ENCODE measurements at regions not wholly inside any gene's neighbourhood (a gene's known extent, or its start where the extent isn't known, plus 50 kb on each side); places are given as distances from the start of the nearest gene placed in this dataset.
"Not testable (repeated sequence)": the region's sequence is repeated elsewhere in the genome, so short reads cannot be mapped to it uniquely, and the experiment has no call there.

DNA sequence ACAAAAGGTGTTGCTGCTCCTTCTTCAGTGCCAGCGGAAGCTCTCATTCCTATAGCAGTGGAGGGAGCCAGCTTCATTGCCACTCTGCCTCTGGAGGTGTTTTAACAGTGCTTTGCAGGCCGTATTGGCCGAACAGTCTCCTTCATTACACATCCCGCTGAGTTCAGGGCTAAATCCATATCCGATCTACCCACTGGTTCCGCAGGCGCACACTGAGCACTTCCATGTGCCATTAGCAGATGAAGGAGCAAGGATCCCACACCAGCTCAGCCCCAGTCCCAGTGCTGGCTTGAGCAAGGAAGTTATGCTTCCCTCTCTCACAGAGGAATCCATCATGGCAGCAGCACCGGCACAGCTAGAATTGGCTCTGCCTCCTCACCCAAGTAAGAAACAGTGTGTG, 121.2 kb upstream of the IRX2 start:
- DNase-seq, result no peak

DNA sequence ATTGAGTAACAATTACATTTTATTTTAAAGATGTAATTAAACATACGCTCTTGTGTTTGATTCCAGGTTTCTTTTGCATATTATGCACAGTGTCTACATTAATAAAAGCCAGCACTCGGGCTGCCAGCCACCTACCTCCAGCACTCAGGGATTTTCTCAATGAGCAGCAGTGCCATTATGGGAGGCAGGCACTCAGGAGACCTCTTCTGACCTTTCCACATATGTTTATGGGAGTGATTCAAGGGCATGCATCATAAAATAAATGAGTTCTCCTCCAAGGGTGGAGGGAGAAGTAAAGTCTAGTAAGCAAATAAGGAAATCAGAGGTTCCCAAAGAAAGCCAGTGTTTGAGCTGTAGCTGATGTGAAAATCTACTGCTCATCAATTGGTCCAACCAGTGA, 119.8 kb upstream of the IRX2 start:
- no peak for DNase-seq

DNA sequence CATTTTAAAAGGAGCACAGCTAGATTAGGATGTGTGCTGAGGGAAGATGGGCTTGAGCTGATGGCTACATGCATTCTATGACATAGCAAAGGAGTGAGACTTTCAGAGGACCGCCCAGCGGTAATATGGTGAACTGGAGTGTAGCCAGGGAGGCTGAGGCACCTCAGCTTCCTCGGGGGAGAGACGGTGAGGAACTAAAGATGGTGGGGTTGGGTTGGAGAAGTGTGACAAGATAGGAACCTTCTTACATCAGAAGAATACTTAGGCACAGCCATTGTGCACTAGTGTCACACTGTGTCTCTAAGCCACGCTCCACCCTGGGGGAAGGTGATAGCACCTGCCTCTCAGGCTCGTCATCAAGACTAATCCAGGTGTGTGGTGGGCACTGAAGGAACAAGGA, 118.0 kb upstream of the IRX2 start:
- DNase-seq, result no peak

DNA sequence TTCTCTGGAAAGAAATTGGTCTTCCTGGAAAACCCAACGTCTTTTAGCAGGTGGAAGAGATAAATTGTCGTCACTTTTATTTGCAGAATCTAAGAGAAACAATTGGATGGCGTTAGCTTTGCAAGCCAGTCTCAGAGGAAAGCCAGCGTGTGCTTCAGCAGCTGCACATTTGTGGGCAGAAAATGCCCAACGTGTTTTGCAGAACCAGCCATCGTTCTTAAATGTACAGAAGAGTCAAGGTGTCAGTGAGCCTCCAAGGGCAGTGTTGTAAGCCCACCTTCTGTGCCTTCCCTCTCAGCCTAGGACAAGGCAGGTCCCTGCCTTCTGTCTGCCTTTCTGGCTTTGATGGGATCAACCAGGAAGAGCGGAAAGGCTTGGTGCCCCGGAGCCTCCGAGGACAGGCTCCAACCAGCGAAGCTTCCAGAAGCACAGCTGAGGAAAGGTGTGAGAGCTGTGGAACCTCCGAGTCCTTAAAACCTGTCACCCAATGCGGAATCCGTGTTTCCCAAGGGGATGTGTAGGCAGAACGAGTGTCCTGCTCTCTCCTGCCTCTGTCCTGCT, 116.0 kb upstream of the IRX2 start:
- DNase-seq, result no peak

DNA sequence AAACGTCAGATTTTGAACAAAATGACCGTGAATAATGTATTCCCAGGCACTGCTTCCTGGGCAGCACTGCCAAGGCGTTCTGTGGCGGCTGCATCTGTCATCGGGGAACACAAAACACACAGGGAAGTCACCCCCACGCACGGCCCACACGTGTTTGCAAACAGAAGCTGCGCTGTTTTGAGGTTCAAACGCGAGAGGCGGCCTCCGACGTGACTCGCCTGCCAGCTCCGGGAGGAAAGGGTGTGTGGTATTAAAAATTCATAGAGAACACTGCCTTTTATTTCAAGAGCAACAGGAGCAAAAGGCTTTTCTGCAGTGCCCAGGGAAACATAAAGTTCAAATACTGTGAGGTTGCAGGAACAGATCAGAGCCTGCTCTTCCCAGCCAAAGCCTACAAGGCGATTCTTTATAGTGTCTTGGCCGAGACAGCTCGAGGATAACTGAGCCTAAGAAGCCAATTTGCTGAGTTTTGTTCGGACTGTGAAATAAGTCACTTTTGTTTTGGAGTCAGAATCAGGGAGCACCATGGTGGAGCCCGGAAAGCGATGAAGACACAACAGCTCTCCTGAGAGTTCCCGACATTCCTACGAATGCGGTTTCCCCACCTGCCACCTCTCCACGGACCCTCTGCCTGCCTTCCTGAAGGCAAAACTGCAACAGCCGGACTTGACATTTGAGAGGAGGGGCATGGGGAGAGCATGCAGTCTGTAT, 115.3 kb upstream of the IRX2 start:
- no peak for DNase-seq

DNA sequence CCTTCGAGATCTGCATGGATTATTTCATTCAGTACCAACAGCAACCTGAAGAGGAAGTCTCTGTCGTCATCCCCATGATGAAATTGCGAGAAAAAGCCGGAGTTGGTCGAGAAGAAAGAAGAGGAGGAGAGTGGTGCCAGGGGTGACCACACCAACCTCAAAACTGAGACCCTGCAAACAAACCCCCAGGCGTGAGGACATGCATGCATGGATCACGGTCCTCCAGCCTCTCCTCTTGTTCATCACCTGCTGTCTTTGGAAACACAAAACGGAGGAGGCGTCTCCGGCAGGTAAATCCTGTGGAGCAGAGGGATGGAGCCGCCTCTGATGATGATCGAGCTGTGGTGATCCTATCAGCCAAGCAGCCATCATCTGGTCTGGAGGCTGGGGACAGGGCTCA, 114.4 kb upstream of the IRX2 start:
- DNase-seq, result no peak

DNA sequence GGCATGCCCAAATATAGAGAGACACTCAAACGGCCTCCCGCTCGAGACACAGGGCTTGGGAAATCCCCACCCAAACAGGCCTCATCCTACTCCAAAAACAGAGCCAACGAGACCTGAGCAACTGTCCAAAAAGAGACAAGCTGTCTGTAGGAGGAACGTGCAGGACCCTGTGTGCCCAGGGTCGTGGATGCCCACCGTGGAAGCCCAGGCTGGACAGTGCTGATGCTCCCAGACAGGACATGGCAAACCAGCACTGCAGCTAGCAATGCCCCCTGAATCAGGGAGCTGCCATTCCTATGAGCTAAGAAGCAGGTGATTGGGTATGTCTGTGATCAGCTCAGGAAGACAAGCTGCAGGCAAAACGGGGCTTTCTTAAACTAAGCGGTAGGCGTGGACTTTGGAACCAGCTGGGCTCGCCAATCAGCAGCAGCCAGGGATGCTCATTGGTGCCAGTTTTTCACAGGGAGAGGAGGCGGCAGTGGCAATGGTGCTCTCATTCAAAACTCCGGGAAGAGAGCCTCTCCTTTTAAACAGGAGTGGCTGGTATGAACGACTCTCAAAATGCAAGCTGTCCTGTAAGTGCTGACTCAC, 113.1 kb upstream of the IRX2 start:
- DNase-seq, result no peak

DNA sequence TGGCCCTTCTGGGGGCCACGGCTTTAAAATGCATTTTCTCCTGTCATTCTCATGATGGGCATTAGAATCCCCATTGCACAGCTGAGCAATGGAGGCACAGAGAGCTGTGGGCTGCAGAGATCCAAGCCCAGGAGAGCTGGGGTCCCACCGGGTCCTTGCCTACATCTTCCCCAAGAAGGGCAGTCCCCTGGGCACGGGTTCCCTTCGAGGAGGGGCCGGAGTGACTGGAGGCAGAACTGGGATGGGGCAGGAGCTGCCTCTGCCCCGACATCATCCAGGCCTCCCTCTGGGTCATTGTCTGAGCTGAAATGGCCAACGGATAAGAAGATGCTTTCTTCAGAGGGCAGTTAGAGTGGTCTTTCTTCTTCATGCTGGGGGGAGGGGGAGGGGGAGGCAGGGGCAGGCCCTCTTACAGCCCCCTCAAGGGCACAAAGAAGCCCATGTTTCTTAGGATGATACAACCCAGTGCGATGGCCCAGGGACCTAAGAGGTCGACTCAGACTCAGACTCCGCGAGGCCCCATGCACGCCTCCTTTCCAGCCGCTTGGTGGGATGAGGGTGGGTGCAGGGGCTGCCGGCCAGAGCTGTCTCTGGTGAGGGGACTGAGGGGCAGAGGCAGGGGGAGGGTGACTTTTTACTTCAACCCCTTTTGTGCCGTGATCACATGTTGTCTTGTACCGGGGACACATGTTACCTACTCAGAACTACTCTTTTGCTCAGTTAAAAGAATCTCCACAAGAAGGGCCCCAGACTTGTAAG, 112.4 kb upstream of the IRX2 start:
- no peak for DNase-seq

DNA sequence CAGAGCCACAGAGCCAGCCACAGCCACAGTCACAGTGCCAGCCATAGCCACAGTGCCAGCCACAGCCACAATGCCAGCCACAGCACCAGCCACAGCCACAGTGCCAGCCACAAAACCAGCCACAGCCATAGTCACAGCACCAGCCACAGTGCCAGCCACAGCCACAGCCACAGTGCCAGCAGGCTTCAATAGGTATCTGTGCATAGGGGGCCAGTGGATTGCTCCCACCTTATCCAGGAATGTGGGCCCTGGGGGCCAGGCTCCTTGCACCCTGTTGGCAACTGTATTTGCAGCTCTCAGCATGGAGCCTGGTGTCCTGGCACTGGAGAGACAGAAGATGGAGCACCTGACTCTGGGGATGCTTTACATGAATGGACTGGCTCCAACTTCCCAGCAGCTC, 111.7 kb upstream of the IRX2 start:
- no peak for DNase-seq

DNA sequence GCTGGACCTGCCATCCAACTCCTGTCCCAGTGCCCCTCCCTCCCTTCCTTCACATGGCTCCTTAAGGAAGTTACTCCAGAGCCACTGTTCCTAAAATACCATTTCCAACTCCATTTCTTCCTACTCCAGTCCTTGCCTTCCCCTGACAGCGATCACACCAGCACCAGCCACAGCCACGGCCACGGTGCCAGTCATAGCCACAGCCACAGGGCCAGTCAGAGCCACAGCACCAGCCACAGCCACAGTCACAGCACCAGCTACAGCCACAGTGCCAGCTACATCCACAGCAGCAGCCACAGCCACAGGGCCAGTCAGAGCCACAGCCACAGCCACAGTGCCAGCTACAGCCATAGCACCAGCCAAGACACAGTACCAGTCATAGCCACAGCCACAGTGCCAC, 110.7 kb upstream of the IRX2 start:
- not testable (repeated sequence) for DNase-seq

DNA sequence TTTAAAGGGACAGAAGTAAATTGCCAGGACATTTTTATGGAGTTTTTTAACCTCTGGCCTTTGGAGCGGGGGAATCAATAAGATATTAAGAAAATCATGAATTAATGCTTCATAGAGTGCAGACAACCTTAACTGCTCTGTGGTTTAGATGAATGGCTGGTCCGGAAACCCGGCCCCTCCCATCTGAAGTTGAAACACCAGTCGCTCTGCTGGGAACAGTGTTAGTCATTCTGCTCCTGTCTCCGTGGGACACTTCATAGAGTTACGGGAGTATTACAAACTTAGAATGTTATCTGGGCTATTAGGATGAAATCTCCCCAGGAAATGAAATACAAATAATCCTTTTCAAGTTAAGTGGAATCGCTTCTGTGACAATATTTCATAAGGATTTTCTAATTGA, 110.1 kb upstream of the IRX2 start:
- no peak for DNase-seq

DNA sequence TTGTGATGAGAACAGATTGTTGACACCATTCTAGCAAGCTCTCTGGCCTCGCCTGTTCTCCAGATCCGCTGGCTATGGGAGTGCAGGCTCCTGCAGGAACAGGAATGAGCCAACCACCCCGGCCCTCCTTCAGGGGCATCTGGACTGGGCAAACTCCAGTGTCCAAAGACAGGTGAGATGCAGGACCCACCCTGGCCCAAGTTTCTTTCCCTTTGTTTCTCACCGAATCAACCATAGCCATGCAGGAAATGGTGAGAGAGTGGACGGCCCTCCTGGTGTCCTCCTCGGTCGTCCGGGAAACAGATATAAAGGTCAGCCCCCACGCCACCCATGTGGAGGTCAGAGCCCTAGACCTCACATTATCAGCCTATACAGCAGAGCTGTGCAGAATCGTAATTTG, 108.6 kb upstream of the IRX2 start:
- no peak for DNase-seq

DNA sequence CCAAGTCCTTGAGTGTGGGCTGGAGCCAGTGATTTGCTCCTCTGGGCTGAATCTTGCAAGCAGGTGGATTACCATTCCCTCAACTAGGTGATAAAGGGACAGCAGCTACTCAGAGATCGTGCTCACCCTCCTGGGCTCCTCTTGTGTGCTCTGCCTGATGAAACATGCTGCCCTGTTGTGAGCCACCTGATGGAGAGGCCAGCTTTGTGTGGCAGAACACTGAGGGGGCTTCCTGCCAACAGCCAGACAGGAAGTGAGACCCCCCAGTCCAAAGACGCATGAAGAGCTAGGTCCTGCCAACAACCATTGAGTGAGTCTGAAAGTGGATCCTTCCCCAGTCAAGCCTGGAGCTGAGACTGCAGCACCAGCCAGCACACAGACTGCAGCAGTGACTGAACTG, 106.4 kb upstream of the IRX2 start:
- DNase-seq, result no peak

DNA sequence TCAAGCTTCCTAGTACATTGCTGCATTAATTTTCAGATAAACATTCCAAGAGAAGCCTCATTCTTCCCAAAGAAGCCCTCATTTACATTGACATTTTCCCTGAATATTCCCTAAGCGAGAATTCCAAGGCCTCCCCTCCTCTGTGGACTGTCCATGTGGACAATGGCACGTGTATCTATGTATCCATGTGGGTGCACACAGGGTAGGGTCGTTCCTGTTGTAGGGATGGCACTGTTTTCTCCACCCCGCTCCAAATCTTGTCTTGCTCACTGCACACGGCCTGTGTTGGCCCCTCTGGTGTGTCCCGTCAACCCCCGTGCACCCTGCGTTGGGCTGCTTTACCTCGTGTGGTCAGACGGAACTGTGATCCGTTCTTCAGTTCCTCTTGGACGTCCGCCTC, 104.7 kb upstream of the IRX2 start:
- no peak for DNase-seq

DNA sequence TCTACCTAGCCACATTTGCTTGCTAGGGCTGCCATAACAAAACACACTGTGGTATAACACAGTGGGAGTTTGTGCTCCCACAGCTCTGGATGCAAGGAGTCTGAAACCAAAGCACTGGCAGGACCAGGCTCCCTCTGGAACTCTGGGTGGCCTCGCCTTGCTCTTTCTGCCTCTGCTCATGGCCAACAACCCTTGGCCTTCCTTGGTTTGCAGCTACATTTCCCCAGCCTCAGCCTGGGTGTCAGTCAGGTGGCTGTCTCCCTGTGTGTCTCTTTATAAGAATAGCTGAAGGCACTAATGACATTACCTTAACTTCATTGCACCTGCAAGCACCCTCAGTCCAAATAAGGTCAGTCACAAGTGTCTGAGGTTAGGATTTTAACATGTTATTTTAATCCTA, 101.0 kb upstream of the IRX2 start:
- DNase-seq, result no peak

DNA sequence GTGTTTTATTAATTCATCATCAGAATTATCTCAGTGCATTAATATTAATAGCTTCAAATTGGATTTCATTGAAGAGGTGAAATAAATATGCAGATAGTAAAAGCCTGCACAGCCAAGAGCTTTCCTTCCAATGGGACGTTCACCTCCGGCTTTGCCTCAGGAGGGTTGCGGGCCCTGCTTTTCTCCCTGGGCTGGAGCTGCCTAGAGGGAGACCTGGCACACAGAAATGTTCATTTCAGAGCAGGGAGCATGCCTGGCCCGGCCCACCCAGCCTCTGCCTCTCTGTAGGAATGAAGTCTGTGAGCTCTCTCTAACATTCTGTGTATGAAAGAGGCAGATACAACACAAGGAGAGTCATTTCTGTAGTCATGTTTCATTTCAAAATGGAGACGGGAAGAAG, 100.4 kb upstream of the IRX2 start:
- DNase-seq, result no peak

DNA sequence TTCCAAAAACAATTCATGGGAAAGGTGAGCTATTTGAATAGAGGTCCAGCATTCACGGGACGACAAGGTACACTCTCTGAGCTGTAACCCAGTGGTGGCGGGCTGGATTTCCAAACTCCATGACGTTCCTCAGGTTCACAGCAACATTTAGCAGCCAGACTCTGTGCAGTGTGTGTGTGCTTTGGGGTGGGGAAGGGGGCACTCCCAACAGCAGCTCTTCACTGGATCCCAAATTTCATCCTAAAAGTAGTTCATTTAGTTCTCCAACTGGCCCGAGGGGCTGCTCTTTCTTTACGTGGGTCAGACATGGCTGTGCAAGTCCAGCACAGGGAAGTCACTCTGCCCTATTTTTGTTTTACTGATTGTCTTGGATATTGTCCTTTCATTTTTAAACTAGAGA, 98.0 kb upstream of the IRX2 start:
- no peak for DNase-seq

DNA sequence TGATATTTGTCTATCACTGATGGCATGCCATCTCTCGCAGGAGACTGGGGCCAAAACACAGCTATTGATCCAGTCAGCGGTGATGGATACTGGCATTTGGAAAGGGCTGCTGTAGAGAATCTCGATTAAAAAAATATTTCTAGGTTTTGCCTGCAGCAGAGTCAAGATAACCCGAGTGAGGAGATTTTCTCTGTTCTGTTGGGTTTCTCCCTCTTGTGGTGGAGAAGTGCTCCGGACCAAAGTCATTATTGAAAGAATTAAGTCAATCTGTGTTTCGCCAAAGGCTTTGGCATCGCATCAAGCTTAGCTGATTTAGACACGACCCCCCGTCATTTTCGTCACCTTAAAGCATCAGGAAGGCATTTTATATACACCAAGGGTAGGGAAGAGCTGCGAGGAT, 97.1 kb upstream of the IRX2 start:
- DNase-seq, result no peak

DNA sequence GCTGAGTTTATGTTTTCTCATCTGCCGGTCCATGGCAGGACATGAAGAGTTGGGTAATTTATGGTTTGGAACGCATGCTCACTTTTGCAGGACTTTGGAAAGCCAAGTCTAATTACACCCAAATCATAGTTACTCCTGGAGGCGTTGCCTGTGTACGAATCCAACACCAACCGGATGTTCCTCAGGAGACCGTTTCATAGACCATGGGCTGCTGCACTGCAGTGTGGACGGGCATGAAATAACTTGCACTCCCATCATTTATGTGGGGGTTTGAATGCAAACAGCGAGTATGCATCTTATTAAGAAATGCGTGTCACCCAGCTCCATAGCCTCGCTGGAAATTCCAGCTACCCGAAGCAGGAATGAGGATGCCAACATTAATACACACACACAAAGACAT, 96.1 kb upstream of the IRX2 start:
- no peak for DNase-seq

DNA sequence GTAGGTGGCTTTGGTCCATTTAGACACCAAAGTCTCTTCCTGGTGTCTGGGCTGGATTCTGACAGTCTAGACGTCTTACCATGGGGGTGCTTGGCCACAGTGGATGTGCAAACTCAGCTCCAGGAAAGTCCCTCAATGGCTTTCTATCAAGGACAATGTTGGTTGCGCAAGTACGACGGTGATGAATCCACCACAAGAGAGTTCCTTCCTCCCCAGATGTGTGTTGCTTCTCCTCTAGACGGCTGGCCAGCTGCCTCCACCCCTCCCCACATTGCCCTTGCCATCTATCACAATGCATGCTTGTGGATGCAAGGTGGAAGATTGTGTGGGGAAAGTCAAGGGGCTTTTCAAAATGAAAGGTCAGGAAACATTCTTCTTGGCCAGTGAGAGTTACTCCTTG, 89.7 kb upstream of the IRX2 start:
- no peak for DNase-seq

DNA sequence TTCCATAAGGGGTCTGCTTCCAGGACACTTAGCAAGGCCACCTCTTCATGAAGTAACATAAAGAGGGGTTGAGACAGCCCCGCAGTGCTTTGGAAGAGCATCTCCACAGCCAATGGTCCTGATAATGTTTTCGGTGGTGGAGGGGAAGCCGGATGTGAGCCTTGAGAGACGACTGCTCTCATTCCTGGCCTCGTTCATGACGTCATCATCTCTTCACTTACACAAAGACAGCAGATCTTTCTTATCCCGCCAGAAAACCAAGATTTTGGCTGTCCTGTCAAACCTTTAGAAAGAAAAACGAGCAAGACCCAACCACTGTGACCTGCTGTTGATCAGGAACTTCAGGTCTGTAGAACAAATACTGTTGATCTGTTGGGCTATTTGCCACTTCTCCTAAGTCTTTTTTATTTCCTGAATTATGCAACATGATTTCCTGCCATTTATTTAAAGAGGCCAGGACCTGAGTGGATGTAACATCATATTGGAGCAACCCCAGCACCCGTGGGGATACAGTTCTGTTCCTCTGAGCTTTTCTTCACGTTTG, 89.0 kb upstream of the IRX2 start:
- DNase-seq, result no peak

DNA sequence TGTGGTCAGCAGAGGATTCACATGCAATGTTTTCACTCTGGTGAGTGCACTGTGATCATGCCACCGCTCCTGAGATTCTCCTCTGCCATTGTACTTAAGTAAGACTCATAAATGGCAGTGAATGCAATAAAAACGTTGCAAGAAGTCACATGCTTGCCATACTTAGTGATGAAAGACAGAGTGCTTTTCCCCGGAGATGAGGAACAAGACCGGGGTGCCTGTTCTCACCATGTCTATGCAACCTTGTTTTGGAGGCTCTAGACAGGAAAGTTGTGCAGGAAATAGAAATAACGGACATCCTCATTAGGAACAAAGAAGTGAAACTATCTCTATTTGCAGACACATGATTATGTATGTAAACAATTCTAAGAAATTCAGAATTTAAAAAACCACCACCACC, 84.7 kb upstream of the IRX2 start:
- no peak for DNase-seq

DNA sequence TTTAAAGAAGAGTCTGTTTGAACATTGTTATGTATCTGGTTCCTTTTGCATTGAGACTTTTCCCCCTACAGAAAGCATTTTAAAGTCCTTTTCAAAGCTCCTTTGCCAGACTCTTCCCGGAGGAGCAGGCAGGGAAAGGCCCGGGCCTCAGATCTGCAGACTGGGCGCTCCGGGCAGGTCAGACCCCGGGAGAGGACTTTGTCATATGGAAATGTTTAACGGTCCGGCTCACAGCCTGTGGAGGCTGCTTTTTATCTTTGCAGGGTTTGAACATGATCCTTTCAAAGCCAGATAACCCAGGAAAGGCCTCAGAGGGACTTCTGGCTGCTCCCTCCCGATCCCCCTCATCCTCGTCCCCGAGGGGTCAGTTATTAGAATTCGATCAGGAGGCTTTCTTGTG, 82.1 kb upstream of the IRX2 start:
- no peak for DNase-seq

DNA sequence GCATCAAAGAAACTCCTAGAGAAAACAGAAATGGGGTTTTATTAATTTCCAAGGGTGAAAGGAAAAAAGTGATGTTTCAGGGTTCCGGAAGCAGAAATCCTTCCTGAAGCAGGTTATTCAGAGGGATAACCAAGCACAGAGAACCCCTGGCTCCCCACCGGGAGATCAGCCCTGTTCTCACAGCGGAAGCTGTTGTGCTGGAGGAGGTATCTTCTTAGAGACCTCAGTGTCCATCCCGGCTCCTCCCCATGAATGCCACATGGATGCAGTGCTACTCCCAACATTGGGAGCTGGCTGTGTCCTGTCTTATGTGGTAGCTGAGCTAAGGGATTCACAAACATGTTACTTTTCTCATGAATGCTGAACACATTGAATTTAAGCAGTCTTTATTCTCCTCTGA, 80.9 kb upstream of the IRX2 start:
- DNase-seq, result no peak
